ENCODE measurements at regions not wholly inside any gene's neighbourhood (a gene's known extent, or its start where the extent isn't known, plus 50 kb on each side); places are given as distances from the start of the nearest gene placed in this dataset.

DNA sequence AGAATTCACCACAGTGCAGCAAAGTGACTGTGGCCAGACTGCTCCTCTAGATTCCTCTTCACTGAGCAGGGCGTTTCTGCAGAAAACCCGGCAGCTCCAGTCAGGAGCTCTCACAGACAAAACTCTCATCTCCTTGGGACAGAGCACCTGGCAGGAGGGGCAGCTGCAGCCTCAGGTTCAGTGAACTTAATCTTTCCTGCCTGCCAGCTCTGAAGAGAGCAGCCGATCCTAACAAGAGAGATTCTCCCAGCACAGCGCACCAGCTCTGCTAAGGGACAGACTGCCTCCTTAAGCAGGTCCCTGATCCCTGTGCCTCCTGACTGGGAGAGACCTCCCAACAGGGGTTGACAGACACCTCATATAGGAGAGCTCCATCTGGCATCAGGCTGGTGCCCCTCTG lies 1065.5 kb downstream of the GRIK2 start:
- H3K27me3 ChIP-seq (ENCODE audit: control insufficient read depth in 1 of 2, insufficient read depth in 2 of 2, low read length in 2 of 2): no peaks in the 10 kb centered on the region
- H4K20me1 ChIP-seq (ENCODE audit: insufficient read depth, low read length): no peaks in the 10 kb centered on the region
- no peaks in the 10 kb centered on the region for H3K79me2 ChIP-seq (ENCODE audit: insufficient read depth, low read length)
- TF ChIP-seq ZNF263 (CRISPR knock-in tag; IDR thresholded peaks at IDR 0.05) (no peak), ZNF572 (CRISPR knock-in tag; IDR thresholded peaks at IDR 0.05) (no peak), FOXM1 (CRISPR knock-in tag; IDR thresholded peaks at IDR 0.05) (no peak), ZNF891 (CRISPR knock-in tag; IDR thresholded peaks at IDR 0.05) (no peak), RORA (CRISPR knock-in tag; IDR thresholded peaks at IDR 0.05) (no peak), ZNF234 (CRISPR knock-in tag; conservative IDR thresholded peaks at IDR 0.05) (no peak), KLF15 (CRISPR knock-in tag; IDR thresholded peaks at IDR 0.05; ENCODE audit: borderline replicate concordance) (no peak), PHF20 (CRISPR knock-in tag; IDR thresholded peaks at IDR 0.05) (no peak), ZNF326 (CRISPR knock-in tag; IDR thresholded peaks at IDR 0.05; ENCODE audit: borderline replicate concordance) (no peak), ZNF879 (CRISPR knock-in tag; IDR thresholded peaks at IDR 0.05) (no peak), MYC (CRISPR knock-in tag; IDR thresholded peaks at IDR 0.05; ENCODE audit: borderline replicate concordance) (no peak)
- TF ChIP-seq, protein P1, sequence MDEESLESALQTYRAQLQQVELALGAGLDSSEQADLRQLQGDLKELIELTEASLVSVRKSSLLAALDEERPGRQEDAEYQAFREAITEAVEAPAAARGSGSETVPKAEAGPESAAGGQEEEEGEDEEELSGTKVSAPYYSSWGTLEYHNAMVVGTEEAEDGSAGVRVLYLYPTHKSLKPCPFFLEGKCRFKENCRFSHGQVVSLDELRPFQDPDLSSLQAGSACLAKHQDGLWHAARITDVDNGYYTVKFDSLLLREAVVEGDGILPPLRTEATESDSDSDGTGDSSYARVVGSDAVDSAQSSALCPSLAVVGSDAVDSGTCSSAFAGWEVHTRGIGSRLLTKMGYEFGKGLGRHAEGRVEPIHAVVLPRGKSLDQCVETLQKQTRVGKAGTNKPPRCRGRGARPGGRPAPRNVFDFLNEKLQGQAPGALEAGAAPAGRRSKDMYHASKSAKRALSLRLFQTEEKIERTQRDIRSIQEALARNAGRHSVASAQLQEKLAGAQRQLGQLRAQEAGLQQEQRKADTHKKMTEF (CRISPR knock-in tag; IDR thresholded peaks at IDR 0.05): no peak
- TF ChIP-seq, protein P2, sequence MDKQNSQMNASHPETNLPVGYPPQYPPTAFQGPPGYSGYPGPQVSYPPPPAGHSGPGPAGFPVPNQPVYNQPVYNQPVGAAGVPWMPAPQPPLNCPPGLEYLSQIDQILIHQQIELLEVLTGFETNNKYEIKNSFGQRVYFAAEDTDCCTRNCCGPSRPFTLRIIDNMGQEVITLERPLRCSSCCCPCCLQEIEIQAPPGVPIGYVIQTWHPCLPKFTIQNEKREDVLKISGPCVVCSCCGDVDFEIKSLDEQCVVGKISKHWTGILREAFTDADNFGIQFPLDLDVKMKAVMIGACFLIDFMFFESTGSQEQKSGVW (CRISPR knock-in tag; IDR thresholded peaks at IDR 0.05; ENCODE audit: borderline replicate concordance): no peak
- ATAC-seq (no peak), FAIRE-seq (no peak), DNase-seq (ENCODE audit: low spot score) (no peak)
- no TSS peak for BruUV-seq (replicated peaks)
- POLR2A ChIA-PET: no interaction called here
- no peak overlapping the region for H2AFZ ChIP-seq (ENCODE audit: low read length)
- H3K9me3 ChIP-seq (ENCODE audit: low read length): peaks cover 14% of the 10 kb centered on the region
- H3K9ac ChIP-seq (ENCODE audit: insufficient read depth, low read depth, low read length): no peak overlapping the region
- no peak overlapping the region for H3K4me2 ChIP-seq (ENCODE audit: low read depth, low read length)
- no peaks in the 10 kb centered on the region for H3K36me3 ChIP-seq (replicated peaks in 1 of 2; ENCODE audit: control insufficient read depth in 1 of 2, insufficient read depth in 2 of 2, low read length in 2 of 2)
- in situ Hi-C loops (cut with HindIII; ENCODE audit: extremely low pct_ligation_motif_present, low pct_unique_long_range_greater_than_20kb): no loop called here
- intact Hi-C loops (cut with micrococcal nuclease; ENCODE audit: unreplicated experiment): no loop called here
- CTCF ChIA-PET (ENCODE audit: low intra/inter-chr PET ratio, low total read pairs): no interaction called here
- H3K4me3 ChIP-seq (replicated peaks in 1 of 3; ENCODE audit: insufficient read depth in 1 of 3, low read depth in 2 of 3, low read length in 3 of 3): no peak overlapping the region
- no peak overlapping the region for H3K27ac ChIP-seq (ENCODE audit: extremely low read length, insufficient read depth, low read length)
- WGBS (ENCODE audit: low lambda C conversion rate): no CpG with 5 or more reads among the region's 4 CpGs
- no peaks in the 10 kb centered on the region for H3K4me1 ChIP-seq (ENCODE audit: insufficient read depth, low read length)

Measured in HepG2 (cell line).